ENCODE measurements at regions not wholly inside any gene's neighbourhood (a gene's known extent, or its start where the extent isn't known, plus 50 kb on each side); places are given as distances from the start of the nearest gene placed in this dataset.
"Not testable (repeated sequence)": the region's sequence is repeated elsewhere in the genome, so short reads cannot be mapped to it uniquely, and the experiment has no call there.

GRCh38 chr2:121818546-121818945 is 63.1 kb downstream of the TSN start:
- no peak for DNase-seq (ENCODE audit: low spot score)

- DNase-seq (ENCODE audit: low spot score) = no peak
Measured at GRCh38 chr2:121819846-121820245, 64.4 kb downstream of the TSN start.

GRCh38 chr2:121821476-121822158 is 66.2 kb downstream of the TSN start:
- no peak for DNase-seq (ENCODE audit: low spot score)

GRCh38 chr2:121824264-121824663 is 68.8 kb downstream of the TSN start:
- no peak for DNase-seq (ENCODE audit: low spot score)

- no peak for DNase-seq (ENCODE audit: low spot score)
Measured at GRCh38 chr2:121825003-121825950, 69.8 kb downstream of the TSN start.

GRCh38 chr2:121826036-121826435 is 70.6 kb downstream of the TSN start:
- no peak for DNase-seq (ENCODE audit: low spot score)

- DNase-seq (ENCODE audit: low spot score) = no peak
Measured at GRCh38 chr2:121828281-121828731, 72.9 kb downstream of the TSN start.

GRCh38 chr2:121830809-121831208 is 75.4 kb downstream of the TSN start:
- DNase-seq (ENCODE audit: low spot score) = no peak

- no peak for DNase-seq (ENCODE audit: low spot score)
Measured at GRCh38 chr2:121831841-121832240, 76.4 kb downstream of the TSN start.

- no peak for DNase-seq (ENCODE audit: low spot score)
Measured at GRCh38 chr2:121832412-121833357, 77.2 kb downstream of the TSN start.

GRCh38 chr2:121833358-121833723 is 77.9 kb downstream of the TSN start:
- DNase-seq (ENCODE audit: low spot score) = no peak

- no peak for DNase-seq (ENCODE audit: low spot score)
Measured at GRCh38 chr2:121836611-121837010, 81.2 kb downstream of the TSN start.

GRCh38 chr2:121837591-121837990 is 82.1 kb downstream of the TSN start:
- no peak for DNase-seq (ENCODE audit: low spot score)

GRCh38 chr2:121838551-121838950 is 83.1 kb downstream of the TSN start:
- no peak for DNase-seq (ENCODE audit: low spot score)

GRCh38 chr2:121839584-121839983 is 84.1 kb downstream of the TSN start:
- DNase-seq (ENCODE audit: low spot score) = no peak

GRCh38 chr2:121849236-121849635 is 93.8 kb downstream of the TSN start:
- DNase-seq (ENCODE audit: low spot score) = no peak

- not testable (repeated sequence) for DNase-seq (ENCODE audit: low spot score)
Measured at GRCh38 chr2:121853149-121853548, 97.7 kb downstream of the TSN start.

GRCh38 chr2:121855510-121855909 is 100.1 kb downstream of the TSN start:
- no peak for DNase-seq (ENCODE audit: low spot score)

GRCh38 chr2:121856360-121856759 is 100.9 kb downstream of the TSN start:
- no peak for DNase-seq (ENCODE audit: low spot score)

GRCh38 chr2:121858369-121858768 is 102.9 kb downstream of the TSN start:
- no peak for DNase-seq (ENCODE audit: low spot score)

- DNase-seq (ENCODE audit: low spot score) = no peak
Measured at GRCh38 chr2:121858847-121859246, 103.4 kb downstream of the TSN start.
